ENCODE measurements at regions not wholly inside any gene's neighbourhood (a gene's known extent, or its start where the extent isn't known, plus 50 kb on each side); places are given as distances from the start of the nearest gene placed in this dataset.

DNA sequence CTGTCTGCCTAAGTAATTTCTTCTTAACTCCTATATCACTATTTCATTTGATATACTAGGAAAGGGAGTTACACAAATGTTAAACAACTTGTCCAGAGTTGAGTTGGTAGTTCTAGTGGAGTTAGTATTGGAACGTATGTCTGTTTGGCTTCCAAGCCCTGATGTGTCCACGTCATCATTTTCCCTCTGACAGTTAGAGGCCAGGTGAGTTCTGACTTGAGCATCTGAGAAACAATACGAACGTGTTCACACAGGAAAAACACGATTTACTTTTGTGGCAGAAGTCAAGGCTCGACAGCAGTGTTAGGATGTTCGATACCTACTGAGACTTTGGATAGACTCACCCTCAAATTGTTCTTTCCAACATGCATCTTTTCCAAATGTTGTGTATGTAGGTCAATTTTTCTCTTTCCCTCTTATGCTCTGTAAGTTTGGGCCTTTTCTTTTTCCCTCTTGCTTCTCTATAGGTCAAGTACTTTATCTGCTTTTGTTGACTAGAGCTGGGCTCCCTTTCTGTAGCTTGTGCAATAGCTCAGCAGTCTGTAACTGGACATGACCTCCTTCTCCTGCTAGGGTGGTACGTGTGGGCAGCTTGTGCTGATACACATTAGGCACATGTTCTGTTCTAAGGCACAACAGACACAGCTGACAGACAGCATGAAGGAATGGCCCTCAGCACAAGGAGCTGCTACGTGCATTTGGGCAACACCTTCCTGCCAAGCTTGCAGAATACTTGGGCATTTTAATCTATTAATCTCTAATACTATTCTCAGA lies 222.9 kb downstream of the PTEN start:
- TF ChIP-seq, protein P1, sequence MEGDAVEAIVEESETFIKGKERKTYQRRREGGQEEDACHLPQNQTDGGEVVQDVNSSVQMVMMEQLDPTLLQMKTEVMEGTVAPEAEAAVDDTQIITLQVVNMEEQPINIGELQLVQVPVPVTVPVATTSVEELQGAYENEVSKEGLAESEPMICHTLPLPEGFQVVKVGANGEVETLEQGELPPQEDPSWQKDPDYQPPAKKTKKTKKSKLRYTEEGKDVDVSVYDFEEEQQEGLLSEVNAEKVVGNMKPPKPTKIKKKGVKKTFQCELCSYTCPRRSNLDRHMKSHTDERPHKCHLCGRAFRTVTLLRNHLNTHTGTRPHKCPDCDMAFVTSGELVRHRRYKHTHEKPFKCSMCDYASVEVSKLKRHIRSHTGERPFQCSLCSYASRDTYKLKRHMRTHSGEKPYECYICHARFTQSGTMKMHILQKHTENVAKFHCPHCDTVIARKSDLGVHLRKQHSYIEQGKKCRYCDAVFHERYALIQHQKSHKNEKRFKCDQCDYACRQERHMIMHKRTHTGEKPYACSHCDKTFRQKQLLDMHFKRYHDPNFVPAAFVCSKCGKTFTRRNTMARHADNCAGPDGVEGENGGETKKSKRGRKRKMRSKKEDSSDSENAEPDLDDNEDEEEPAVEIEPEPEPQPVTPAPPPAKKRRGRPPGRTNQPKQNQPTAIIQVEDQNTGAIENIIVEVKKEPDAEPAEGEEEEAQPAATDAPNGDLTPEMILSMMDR (IDR thresholded peaks at IDR 0.05; ENCODE audit: insufficient read depth, low read depth, low read length, missing control alignments) = no peak
- no peak for DNase-seq (ENCODE audit: low read depth)
- H3K4me3 ChIP-seq (ENCODE audit: low read depth, low read length) = no peak overlapping the region

DNA sequence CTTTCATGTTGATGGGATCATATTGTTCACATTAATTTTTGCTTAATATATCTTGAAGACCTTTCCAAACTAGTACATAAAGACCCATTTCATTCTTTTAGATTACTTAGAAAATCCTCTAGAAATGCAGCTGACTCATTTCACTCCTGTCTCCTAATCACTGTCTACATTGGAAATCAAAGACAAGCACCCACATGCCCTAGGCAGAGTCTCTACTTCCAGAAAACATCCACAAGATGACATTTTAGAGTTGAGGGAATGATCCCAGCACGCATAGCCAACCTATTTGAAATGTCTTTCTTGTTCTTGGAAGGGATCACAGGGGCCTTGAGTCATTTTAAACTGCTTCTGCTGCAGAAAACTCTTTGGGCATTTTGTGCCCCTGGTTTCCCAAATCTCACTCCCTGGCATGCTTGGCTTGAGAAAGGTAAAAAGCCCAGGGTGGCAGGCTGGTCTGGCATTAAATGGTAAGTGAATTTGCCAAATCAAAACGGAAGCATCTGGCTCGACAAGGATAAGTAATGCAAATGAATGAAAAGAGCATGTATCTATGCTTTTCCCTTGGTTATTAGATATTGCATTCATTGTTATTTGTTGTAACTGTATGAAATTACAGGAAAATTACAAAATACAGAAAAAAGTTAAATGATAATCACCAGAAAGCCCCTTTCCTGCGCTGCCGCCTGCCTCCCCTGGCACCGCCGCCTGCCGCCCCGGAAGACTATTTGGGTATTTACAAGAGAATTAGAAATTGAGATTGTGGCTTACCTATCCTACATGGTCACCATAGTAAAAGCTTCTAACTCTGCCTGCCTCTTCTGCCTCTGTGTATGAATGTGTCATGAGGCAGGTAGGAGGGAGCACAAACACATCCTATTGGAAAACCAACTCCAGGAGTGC lies 225.3 kb downstream of the PTEN start:
- no peak for DNase-seq (ENCODE audit: low read depth)
- TF ChIP-seq, protein P1 (IDR thresholded peaks at IDR 0.05; ENCODE audit: insufficient read depth, low read depth, low read length, missing control alignments) = no peak
- no peak overlapping the region for H3K4me3 ChIP-seq (ENCODE audit: low read depth, low read length)

DNA sequence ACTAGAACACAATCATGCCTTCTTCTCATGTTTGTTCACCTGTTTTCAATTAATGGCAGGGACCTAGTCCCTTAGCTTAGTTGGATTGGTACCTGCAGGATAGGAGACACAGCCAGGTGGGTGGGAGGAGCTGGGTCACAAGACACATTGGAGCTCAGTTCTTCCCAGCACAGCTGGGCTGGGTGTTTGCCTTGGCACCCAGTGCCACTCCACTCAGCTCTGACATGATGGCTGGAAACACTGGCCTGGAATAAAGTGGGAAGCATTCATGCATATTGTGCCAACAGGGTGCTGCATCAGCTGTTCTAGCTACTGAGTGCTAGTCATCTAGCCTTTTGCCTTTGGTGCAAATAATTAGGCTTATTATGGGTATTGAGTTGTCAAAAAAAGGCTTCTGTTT lies 226.1 kb downstream of the PTEN start:
- H3K4me3 ChIP-seq (ENCODE audit: low read depth, low read length) = no peak overlapping the region
- TF ChIP-seq, protein P1 (IDR thresholded peaks at IDR 0.05; ENCODE audit: insufficient read depth, low read depth, low read length, missing control alignments) = no peak
- no peak for DNase-seq (ENCODE audit: low read depth)

DNA sequence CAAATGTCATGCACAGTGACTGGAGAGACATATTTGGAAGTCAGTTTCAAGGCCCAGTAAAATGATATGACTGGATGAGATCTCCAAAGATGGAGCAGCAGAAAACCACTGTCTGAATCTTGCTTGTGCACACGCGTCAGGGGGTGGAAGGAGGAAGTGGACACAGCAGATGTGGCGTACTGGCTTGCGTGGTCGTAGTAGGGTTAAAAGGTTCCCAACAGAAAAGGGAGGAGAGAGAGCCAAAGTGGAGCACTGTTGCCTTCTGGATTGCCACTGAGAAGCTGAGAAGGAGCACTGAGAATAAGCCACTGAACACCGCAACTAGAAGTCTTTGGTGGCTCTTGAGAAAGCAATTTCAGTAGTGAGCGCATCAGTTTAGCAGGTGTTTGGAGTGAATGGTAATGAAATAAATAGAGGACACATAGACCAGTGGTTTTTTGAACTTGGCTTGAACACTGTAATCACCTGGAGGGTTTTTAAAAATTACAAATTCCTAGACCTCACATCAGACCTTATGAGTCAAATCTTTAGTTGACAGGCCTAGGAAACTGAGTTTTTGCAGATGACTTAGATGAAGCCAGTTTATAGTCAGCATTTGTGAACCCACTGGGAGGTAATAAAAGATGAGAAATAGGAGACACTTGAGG lies 227.3 kb downstream of the PTEN start:
- TF ChIP-seq, protein P1 (IDR thresholded peaks at IDR 0.05; ENCODE audit: insufficient read depth, low read depth, low read length, missing control alignments) = no peak
- DNase-seq (ENCODE audit: low read depth) = peak; percentile 87
- H3K4me3 ChIP-seq (ENCODE audit: low read depth, low read length) = no peak overlapping the region

DNA sequence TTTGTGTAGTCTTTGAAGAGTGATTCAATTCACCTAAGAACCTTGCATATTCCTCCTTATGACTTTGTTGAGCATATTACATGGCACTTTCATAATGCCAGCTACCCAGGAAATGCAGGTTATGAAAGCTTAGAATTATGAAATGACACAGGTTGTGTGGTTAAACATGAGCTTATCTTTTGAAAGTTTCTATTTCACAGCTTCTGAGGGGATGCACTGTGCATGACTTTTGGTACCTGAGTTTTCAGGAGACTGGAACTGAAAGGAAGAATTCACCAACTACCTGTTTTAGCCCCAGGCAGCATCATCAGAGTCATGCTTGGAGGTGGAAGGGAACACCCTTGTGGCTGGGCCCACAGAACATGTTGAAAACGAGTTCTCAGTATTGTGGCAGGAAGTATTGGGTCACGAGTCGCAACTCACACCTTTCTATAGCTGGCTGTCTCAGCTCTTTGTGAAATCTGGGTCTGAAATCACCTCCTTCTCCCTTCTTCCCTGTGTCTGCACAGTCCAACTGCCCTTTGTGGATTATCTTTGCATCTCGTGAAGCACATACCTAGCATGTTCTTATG lies 228.2 kb downstream of the PTEN start:
- TF ChIP-seq, protein P1 (IDR thresholded peaks at IDR 0.05; ENCODE audit: insufficient read depth, low read depth, low read length, missing control alignments) = peak; percentile 9
- DNase-seq (ENCODE audit: low read depth) = peak; percentile 98
- H3K4me3 ChIP-seq (ENCODE audit: low read depth, low read length) = no peak overlapping the region

DNA sequence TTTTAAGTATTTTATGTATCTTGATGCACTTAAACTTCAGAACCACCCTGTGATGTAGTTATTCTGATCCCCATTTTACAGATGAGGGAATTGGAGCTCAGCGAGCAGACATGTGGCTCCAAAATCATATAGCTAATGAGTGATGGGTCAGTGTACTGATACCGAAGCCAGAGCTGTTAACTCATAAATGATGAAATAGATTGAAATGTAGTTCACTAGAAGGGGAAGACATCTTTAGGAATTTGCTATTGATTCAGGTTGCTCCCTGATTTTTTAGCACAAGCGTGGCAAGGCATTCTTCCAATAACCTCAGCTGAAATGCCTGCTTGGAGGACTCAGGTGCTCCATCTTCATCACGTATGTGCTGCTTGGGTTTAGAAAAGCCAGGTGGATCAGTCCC lies 228.8 kb downstream of the PTEN start:
- TF ChIP-seq, protein P1 (IDR thresholded peaks at IDR 0.05; ENCODE audit: insufficient read depth, low read depth, low read length, missing control alignments) = no peak
- no peak overlapping the region for H3K4me3 ChIP-seq (ENCODE audit: low read depth, low read length)
- DNase-seq (ENCODE audit: low read depth) = no peak
